IMR-90 (cell line): ENCODE measurements at regions not wholly inside any gene's neighbourhood (a gene's known extent, or its start where the extent isn't known, plus 50 kb on each side); places are given as distances from the start of the nearest gene placed in this dataset.

Experiments used
- ATAC-seq: fragments of 200-7000 bp; cut with Tn5 transposase; 2 replicates; pipeline ENCODE4 v1.9.1; 2020; ENCODE audit warnings: low read depth, mild to moderate bottlenecking, moderate library complexity
- BruUV-seq: library from RNA; stranded (reverse); fragments of 400-500 nt; replicated peaks from 2 replicates; lab custom pipeline; 2021; lab: Mats Ljungman, UMichigan
- CTCF ChIA-PET: fragments of 300-600 bp; formaldehyde crosslinking; extraction: SDS; loops from one replicate; lab custom pipeline; 2021; ENCODE audit warnings: antibody characterized with exemption; lab: Yijun Ruan, JAX
- POLR2A ChIA-PET: fragments of 300-600 bp; sonication (Branson Sonifier 250); formaldehyde crosslinking; loops from one replicate; lab custom pipeline; 2022; ENCODE audit warnings: antibody characterized with exemption; ENCODE audit not compliant: unreplicated experiment; lab: Charles Lee
- DNase-seq: peaks from one replicate; pipeline ENCODE4 v3.0.0; 2013
- H2AFZ ChIP-seq: replicated peaks from 2 replicates; pipeline ENCODE3; 2013; ENCODE audit warnings: low read length, mild to moderate bottlenecking; ENCODE audit not compliant: poor library complexity
- H2AK5ac ChIP-seq: 2 replicates; pipeline ENCODE4 v1.6.1; 2013; ENCODE audit warnings: low read depth, low read length, inconsistent platforms
- H2AK9ac ChIP-seq: replicated peaks from 2 replicates; pipeline ENCODE3; 2013; ENCODE audit warnings: mild to moderate bottlenecking, low read depth, low read length, moderate library complexity; ENCODE audit not compliant: poor library complexity
- H2BK120ac ChIP-seq: 2 replicates; pipeline ENCODE4 v1.6.1; 2013; ENCODE audit warnings: low read depth, low read length, inconsistent platforms
- H2BK15ac ChIP-seq: 3 replicates; pipeline ENCODE4 v1.6.1; 2013; ENCODE audit warnings: low read depth, low read length, inconsistent platforms
- H2BK20ac ChIP-seq: 2 replicates; pipeline ENCODE4 v1.6.1; 2013; ENCODE audit warnings: low read depth, mild to moderate bottlenecking, inconsistent platforms, low read length, moderate library complexity
- H2BK5ac ChIP-seq: 2 replicates; pipeline ENCODE4 v1.6.1; 2013; ENCODE audit warnings: mild to moderate bottlenecking, low read depth, low read length, inconsistent platforms; ENCODE audit not compliant: poor library complexity, severe bottlenecking
- H3K14ac ChIP-seq: replicated peaks from 2 replicates; pipeline ENCODE4 v1.6.1; 2013; ENCODE audit warnings: low read depth, low read length, inconsistent platforms
- H3K18ac ChIP-seq: 2 replicates; pipeline ENCODE4 v1.6.1; 2013; ENCODE audit warnings: low read depth, low read length, control low read depth
- H3K23ac ChIP-seq: 2 replicates; pipeline ENCODE4 v1.6.1; 2013; ENCODE audit warnings: low read depth, low read length, inconsistent platforms
- H3K27ac ChIP-seq: 2 replicates; pipeline ENCODE4 v1.5.1; 2013; ENCODE audit warnings: mild to moderate bottlenecking, control low read depth, low read length; ENCODE audit not compliant: insufficient read depth
- H3K27me3 ChIP-seq: 2 replicates; pipeline ENCODE4 v1.6.1; 2013; ENCODE audit warnings: low read length; ENCODE audit not compliant: control insufficient read depth, insufficient read depth
- H3K36me3 ChIP-seq: 2 replicates; pipeline ENCODE4 v1.6.1; 2013; ENCODE audit warnings: low read length, mixed read lengths; ENCODE audit not compliant: control insufficient read depth, insufficient read depth
- H3K4ac ChIP-seq: 2 replicates; pipeline ENCODE4 v1.6.1; 2013; ENCODE audit warnings: low read depth, low read length, inconsistent platforms
- H3K4me1 ChIP-seq: 2 replicates; pipeline ENCODE4 v1.6.1; 2013; ENCODE audit warnings: low read length, mixed read lengths; ENCODE audit not compliant: control insufficient read depth, insufficient read depth
- H3K4me2 ChIP-seq: 2 replicates; pipeline ENCODE4 v1.6.1; 2013; ENCODE audit warnings: low read depth, mild to moderate bottlenecking, control low read depth, low read length, moderate library complexity
- H3K4me3 ChIP-seq: 2 replicates; pipeline ENCODE4 v1.5.1; 2013; ENCODE audit warnings: low read depth, mild to moderate bottlenecking, control low read depth, low read length, moderate library complexity; ENCODE audit not compliant: insufficient read depth
- H3K56ac ChIP-seq: 2 replicates; pipeline ENCODE4 v1.6.1; 2013; ENCODE audit warnings: low read length, inconsistent platforms; ENCODE audit not compliant: insufficient read depth; ENCODE audit errors: extremely low read depth
- H3K79me1 ChIP-seq, 2 experiments: 2 replicates each; pipeline ENCODE4 v1.6.1; 2013; ENCODE audit warnings: low read length in 2 of 2, inconsistent platforms in 1 of 2, low read depth in 1 of 2
- H3K9ac ChIP-seq: 2 replicates; pipeline ENCODE4 v1.6.1; 2013; ENCODE audit warnings: low read depth, low read length, control low read depth
- H3K9me1 ChIP-seq: 2 replicates; pipeline ENCODE4 v1.6.1; 2013; ENCODE audit warnings: low read length, inconsistent platforms; ENCODE audit not compliant: insufficient read depth
- H3K9me3 ChIP-seq: 2 replicates; pipeline ENCODE4 v1.6.1; 2013; ENCODE audit warnings: low read length; ENCODE audit not compliant: control insufficient read depth, insufficient read depth
- H4K20me1 ChIP-seq: 2 replicates; pipeline ENCODE4 v1.6.1; 2013; ENCODE audit warnings: low read length, inconsistent platforms; ENCODE audit not compliant: insufficient read depth
- H4K5ac ChIP-seq: 2 replicates; pipeline ENCODE4 v1.6.1; 2013; ENCODE audit warnings: mild to moderate bottlenecking, low read depth, low read length, control low read depth
- H4K8ac ChIP-seq, 2 experiments: 2 replicates each; pipeline ENCODE4 v1.6.1; 2013; ENCODE audit warnings: low read depth in 2 of 2, low read length in 2 of 2, control low read depth in 1 of 2, inconsistent platforms in 1 of 2
- H4K91ac ChIP-seq: 2 replicates; pipeline ENCODE4 v1.6.1; 2013; ENCODE audit warnings: low read depth, low read length, inconsistent platforms; ENCODE audit not compliant: insufficient read depth
- BHLHE40 ChIP-seq: fragments of 150-350 bp; IDR thresholded peaks from 2 replicates; pipeline ENCODE4 v1.6.1; 2016; ENCODE audit warnings: mild to moderate bottlenecking, low read depth, low read length
- CEBPB ChIP-seq: IDR thresholded peaks from 2 replicates; pipeline ENCODE4 v1.6.1; 2012; ENCODE audit warnings: low read depth, low read length, improper control_type of control experiment
- CHD1 ChIP-seq: IDR thresholded peaks from 2 replicates; pipeline ENCODE4 v1.6.1; 2012; ENCODE audit warnings: low read depth, low read length, improper control_type of control experiment
- FOS ChIP-seq: fragments of 150-350 bp; IDR thresholded peaks from 2 replicates; pipeline ENCODE4 v1.6.1; 2016; ENCODE audit warnings: low read depth, low read length
- MAFK ChIP-seq: IDR thresholded peaks from 2 replicates; pipeline ENCODE4 v1.6.1; 2012; ENCODE audit warnings: low read depth, low read length, improper control_type of control experiment
- MAZ ChIP-seq: IDR thresholded peaks from 2 replicates; pipeline ENCODE4 v1.6.1; 2012; ENCODE audit warnings: low read depth, mild to moderate bottlenecking, low read length, improper control_type of control experiment, moderate library complexity, borderline replicate concordance
- MXI1 ChIP-seq: IDR thresholded peaks from 2 replicates; pipeline ENCODE4 v1.6.1; 2012; ENCODE audit warnings: low read depth, mild to moderate bottlenecking, low read length, moderate library complexity, borderline replicate concordance
- NFE2L2 ChIP-seq: fragments of 150-350 bp; IDR thresholded peaks from 2 replicates; pipeline ENCODE4 v1.6.1; 2016; ENCODE audit warnings: low read depth, mild to moderate bottlenecking, low read length
- POLR2A ChIP-seq: IDR thresholded peaks from 2 replicates; pipeline ENCODE4 v1.6.1; 2012; ENCODE audit warnings: mild to moderate bottlenecking, low read depth, low read length
- RAD21 ChIP-seq: IDR thresholded peaks from 2 replicates; pipeline ENCODE4 v1.6.1; 2012; ENCODE audit warnings: low read length, improper control_type of control experiment
- RFX5 ChIP-seq: IDR thresholded peaks from 2 replicates; pipeline ENCODE4 v1.8.0; 2012; ENCODE audit warnings: low read depth, mild to moderate bottlenecking, low read length, moderate library complexity
- SMC3 ChIP-seq: fragments of 150-350 bp; IDR thresholded peaks from 2 replicates; pipeline ENCODE4 v1.6.1; 2016; ENCODE audit warnings: low read depth, mild to moderate bottlenecking, antibody characterized with exemption, low read length, moderate library complexity
- WGBS, 2 experiments: methylation state at CpG; one replicate each; pipeline versions ENCODE4 v1.1.5 to v1.1.7; 2013; ENCODE audit warnings: missing lambda C conversion rate in 2 of 2; ENCODE audit not compliant: insufficient read length in 1 of 2; ENCODE audit errors: extremely low coverage in 2 of 2; 5-methylcytosine and 5-hydroxymethylcytosine counted together
- dilution Hi-C: fragments of 300-500 bp; cut with HindIII; formaldehyde crosslinking; loops from one replicate; pipeline ENCODE4 v1.14.3; 2018; ENCODE audit warnings: low sequenced_read_pairs; ENCODE audit not compliant: unreplicated experiment
- in situ Hi-C: fragments of 300-500 bp; cut with MboI; formaldehyde crosslinking; loops from 3 replicates; pipeline ENCODE4 v1.14.3; 2019; ENCODE audit warnings: low sequenced_read_pairs, inconsistent platforms, mixed read lengths
- intact Hi-C: fragments of 100-400 bp; cut with micrococcal nuclease; formaldehyde crosslinking; loops from 2 replicates; pipeline ENCODE4 v1.10.0; 2022
- TF ChIP-seq, protein P1 (sequence below): fragments of 150-350 bp; IDR thresholded peaks from 2 replicates; pipeline ENCODE4 v1.6.1; 2017; ENCODE audit warnings: mild to moderate bottlenecking, antibody characterized with exemption, low read length, low read depth
- TF ChIP-seq, protein P2 (sequence below): conservative IDR thresholded peaks from 2 replicates; pipeline ENCODE4 v1.5.1; 2012; ENCODE audit warnings: mild to moderate bottlenecking, low read depth, low read length, improper control_type of control experiment
- TF ChIP-seq, protein P3 (sequence below): fragments of 150-350 bp; IDR thresholded peaks from 2 replicates; pipeline ENCODE4 v1.6.1; 2016; ENCODE audit warnings: low read depth, mild to moderate bottlenecking, low read length, moderate library complexity, borderline replicate concordance

DNA sequence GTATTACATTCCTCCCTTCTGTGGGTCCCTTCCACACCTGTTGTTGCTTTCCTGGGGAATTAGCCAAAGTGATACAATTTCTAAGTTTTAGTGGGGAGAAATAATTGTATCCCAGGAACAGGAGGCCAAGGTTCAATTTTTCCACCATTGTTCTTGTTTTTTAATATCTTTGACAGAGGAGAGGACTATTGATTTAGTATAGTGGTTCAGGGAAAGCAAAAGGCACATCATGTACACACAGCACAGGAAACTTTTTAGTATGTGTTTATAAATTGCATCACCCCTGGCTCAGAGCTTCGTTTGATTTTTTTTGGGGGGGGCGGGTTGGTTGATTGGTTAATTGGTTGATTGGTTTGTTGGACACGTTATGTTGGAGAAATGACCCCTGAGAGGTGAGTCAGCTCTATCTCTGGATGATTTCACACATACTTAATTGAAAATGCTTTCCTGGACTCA is 431.6 kb downstream of the PID1 start:
- Histone ChIP-seq H3K27me3 (no peaks in the 10 kb centered on the region), H3K27ac (no peak overlapping the region), H3K4me3 (no peak overlapping the region), H4K8ac (no peak overlapping the region), H2AK5ac (no peak overlapping the region), H3K36me3 (no peaks in the 10 kb centered on the region), H3K14ac (no peak overlapping the region), H3K79me1 (no peaks in the 10 kb centered on the region), H3K9me3 (0 out of 2 replicates have a peak, but pooled peaks cover 6% of the 10 kb centered on the region), H2AK9ac (no peak overlapping the region), H2BK15ac (no peak overlapping the region), H4K5ac (no peak overlapping the region), H3K9me1 (no peaks in the 10 kb centered on the region), H2BK120ac (no peak overlapping the region), H2AFZ (no peak overlapping the region), H3K18ac (no peak overlapping the region), H3K4me2 (no peak overlapping the region), H2BK5ac (no peak overlapping the region), H4K20me1 (no peaks in the 10 kb centered on the region), H3K23ac (no peak overlapping the region), H3K4ac (no peak overlapping the region), H2BK20ac (no peak overlapping the region), H3K56ac (no peak overlapping the region), H3K9ac (no peak overlapping the region), H4K91ac (no peak overlapping the region), H3K4me1 (no peaks in the 10 kb centered on the region)
- intact Hi-C loops: no loop called here
- CTCF ChIA-PET: no interaction called here
- POLR2A ChIA-PET: no interaction called here
- BruUV-seq: no TSS peak
- DNase-seq: no peak
- TF ChIP-seq SMC3: no peak
- no peak for TF ChIP-seq FOS
- TF ChIP-seq RAD21: no peak
- TF ChIP-seq MAFK: no peak
- TF ChIP-seq, protein P1, sequence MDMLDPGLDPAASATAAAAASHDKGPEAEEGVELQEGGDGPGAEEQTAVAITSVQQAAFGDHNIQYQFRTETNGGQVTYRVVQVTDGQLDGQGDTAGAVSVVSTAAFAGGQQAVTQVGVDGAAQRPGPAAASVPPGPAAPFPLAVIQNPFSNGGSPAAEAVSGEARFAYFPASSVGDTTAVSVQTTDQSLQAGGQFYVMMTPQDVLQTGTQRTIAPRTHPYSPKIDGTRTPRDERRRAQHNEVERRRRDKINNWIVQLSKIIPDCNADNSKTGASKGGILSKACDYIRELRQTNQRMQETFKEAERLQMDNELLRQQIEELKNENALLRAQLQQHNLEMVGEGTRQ: no peak
- no peak for TF ChIP-seq CHD1
- no peak for TF ChIP-seq CEBPB
- TF ChIP-seq NFE2L2: no peak
- no peak for TF ChIP-seq RFX5
- TF ChIP-seq MAZ: no peak
- TF ChIP-seq POLR2A: no peak
- TF ChIP-seq, protein P2, sequence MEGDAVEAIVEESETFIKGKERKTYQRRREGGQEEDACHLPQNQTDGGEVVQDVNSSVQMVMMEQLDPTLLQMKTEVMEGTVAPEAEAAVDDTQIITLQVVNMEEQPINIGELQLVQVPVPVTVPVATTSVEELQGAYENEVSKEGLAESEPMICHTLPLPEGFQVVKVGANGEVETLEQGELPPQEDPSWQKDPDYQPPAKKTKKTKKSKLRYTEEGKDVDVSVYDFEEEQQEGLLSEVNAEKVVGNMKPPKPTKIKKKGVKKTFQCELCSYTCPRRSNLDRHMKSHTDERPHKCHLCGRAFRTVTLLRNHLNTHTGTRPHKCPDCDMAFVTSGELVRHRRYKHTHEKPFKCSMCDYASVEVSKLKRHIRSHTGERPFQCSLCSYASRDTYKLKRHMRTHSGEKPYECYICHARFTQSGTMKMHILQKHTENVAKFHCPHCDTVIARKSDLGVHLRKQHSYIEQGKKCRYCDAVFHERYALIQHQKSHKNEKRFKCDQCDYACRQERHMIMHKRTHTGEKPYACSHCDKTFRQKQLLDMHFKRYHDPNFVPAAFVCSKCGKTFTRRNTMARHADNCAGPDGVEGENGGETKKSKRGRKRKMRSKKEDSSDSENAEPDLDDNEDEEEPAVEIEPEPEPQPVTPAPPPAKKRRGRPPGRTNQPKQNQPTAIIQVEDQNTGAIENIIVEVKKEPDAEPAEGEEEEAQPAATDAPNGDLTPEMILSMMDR: no peak
- no peak for TF ChIP-seq MXI1
- TF ChIP-seq, protein P3, sequence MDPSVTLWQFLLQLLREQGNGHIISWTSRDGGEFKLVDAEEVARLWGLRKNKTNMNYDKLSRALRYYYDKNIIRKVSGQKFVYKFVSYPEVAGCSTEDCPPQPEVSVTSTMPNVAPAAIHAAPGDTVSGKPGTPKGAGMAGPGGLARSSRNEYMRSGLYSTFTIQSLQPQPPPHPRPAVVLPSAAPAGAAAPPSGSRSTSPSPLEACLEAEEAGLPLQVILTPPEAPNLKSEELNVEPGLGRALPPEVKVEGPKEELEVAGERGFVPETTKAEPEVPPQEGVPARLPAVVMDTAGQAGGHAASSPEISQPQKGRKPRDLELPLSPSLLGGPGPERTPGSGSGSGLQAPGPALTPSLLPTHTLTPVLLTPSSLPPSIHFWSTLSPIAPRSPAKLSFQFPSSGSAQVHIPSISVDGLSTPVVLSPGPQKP: no peak
- no peak for TF ChIP-seq BHLHE40
- WGBS, 2 experiments: no CpG with 5 or more reads among the region's 3 CpGs
- ATAC-seq: no peak
- in situ Hi-C loops: no loop called here
- dilution Hi-C loops: no loop called here
